ENCODE measurements at regions not wholly inside any gene's neighbourhood (a gene's known extent, or its start where the extent isn't known, plus 50 kb on each side); places are given as distances from the start of the nearest gene placed in this dataset.

DNA sequence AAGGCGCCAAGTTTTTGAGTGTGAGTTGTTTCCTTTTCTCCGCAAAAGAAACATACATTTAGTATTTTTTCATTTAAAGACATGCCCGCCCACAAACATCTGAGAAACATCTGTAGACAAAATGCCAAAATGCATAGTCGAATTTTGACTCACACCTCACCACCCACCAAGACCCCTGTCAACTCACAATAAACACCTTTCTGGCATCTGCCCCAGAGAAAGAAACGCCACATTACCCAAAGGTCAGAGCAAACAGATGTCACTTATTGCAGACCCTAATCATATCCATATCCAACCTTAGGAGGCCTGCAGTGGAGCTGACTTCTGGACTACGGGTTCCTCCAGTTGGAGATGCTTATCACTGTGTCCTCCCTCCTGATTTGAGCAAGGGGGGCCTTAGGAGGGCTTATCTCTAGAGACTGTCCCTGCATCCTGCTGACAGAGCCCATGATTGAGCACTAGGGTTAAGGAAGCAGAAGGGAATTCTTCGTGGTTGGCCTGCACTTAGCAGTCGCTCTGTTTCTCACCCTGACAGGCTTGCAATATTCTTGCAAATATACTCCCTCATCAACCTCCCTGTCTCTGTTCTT is 90.5 kb upstream of the TBX18 start:
- TF ChIP-seq, protein P1, sequence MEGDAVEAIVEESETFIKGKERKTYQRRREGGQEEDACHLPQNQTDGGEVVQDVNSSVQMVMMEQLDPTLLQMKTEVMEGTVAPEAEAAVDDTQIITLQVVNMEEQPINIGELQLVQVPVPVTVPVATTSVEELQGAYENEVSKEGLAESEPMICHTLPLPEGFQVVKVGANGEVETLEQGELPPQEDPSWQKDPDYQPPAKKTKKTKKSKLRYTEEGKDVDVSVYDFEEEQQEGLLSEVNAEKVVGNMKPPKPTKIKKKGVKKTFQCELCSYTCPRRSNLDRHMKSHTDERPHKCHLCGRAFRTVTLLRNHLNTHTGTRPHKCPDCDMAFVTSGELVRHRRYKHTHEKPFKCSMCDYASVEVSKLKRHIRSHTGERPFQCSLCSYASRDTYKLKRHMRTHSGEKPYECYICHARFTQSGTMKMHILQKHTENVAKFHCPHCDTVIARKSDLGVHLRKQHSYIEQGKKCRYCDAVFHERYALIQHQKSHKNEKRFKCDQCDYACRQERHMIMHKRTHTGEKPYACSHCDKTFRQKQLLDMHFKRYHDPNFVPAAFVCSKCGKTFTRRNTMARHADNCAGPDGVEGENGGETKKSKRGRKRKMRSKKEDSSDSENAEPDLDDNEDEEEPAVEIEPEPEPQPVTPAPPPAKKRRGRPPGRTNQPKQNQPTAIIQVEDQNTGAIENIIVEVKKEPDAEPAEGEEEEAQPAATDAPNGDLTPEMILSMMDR (IDR thresholded peaks at IDR 0.05): no peak
- TF ChIP-seq EP300 (IDR thresholded peaks at IDR 0.05) (no peak), POLR2A (IDR thresholded peaks at IDR 0.05) (no peak)

All from ovary (tissue), 3 donors.